Skin of body (tissue), 1 donor: ENCODE measurements at regions not wholly inside any gene's neighbourhood (a gene's known extent, or its start where the extent isn't known, plus 50 kb on each side); places are given as distances from the start of the nearest gene placed in this dataset.
A peak's percentile ranks its signal among the peaks of the same experiment; 100 is the strongest.

Experiments
- DNase-seq: peaks from one replicate; lab custom pipeline; 2025; lab: John Stamatoyannopoulos, UW

- no peak for DNase-seq
These were observed 322.5 kb downstream of the EN1 start for GRCh38 chr2:118524911-118525310.

GRCh38 chr2:118523761-118524160, 323.7 kb downstream of the EN1 start:
- no peak for DNase-seq

GRCh38 chr2:118521960-118522359, 325.5 kb downstream of the EN1 start:
- no peak for DNase-seq

GRCh38 chr2:118521272-118521671, 326.2 kb downstream of the EN1 start:
- no peak for DNase-seq

GRCh38 chr2:118520246-118520645, 327.2 kb downstream of the EN1 start:
- peak; percentile 14 for DNase-seq

- DNase-seq, result no peak
These were observed 327.9 kb downstream of the EN1 start for GRCh38 chr2:118519511-118519910.

- DNase-seq, result no peak
These were observed 336.6 kb downstream of the EN1 start for GRCh38 chr2:118510807-118511206.

GRCh38 chr2:118509319-118510004, 338.0 kb downstream of the EN1 start:
- DNase-seq, result no peak

GRCh38 chr2:118508282-118508681, 339.2 kb downstream of the EN1 start:
- no peak for DNase-seq

- no peak for DNase-seq
These were observed 342.0 kb downstream of the EN1 start for GRCh38 chr2:118505436-118505835.

- DNase-seq, result no peak
These were observed 345.3 kb downstream of the EN1 start for GRCh38 chr2:118502106-118502505.

GRCh38 chr2:118498943-118499342, 348.5 kb downstream of the EN1 start:
- no peak for DNase-seq

GRCh38 chr2:118496870-118497611, 350.4 kb downstream of the EN1 start:
- DNase-seq, result no peak

GRCh38 chr2:118496467-118496866, 351.0 kb downstream of the EN1 start:
- DNase-seq, result no peak

GRCh38 chr2:118495290-118495689, 352.2 kb downstream of the EN1 start:
- no peak for DNase-seq

GRCh38 chr2:118493213-118493612, 354.2 kb downstream of the EN1 start:
- no peak for DNase-seq

- no peak for DNase-seq
These were observed 355.1 kb downstream of the EN1 start for GRCh38 chr2:118492335-118492734.

- DNase-seq, result no peak
These were observed 357.1 kb downstream of the EN1 start for GRCh38 chr2:118490330-118490729.

GRCh38 chr2:118489712-118490299, 357.6 kb downstream of the EN1 start:
- no peak for DNase-seq

- peak; percentile 13 for DNase-seq
These were observed 366.1 kb downstream of the EN1 start for GRCh38 chr2:118481299-118481698.

GRCh38 chr2:118479020-118479419, 368.4 kb downstream of the EN1 start:
- no peak for DNase-seq

GRCh38 chr2:118477111-118477862, 370.2 kb downstream of the EN1 start:
- no peak for DNase-seq
